HG02981 (cell line): ENCODE measurements at regions not wholly inside any gene's neighbourhood (a gene's known extent, or its start where the extent isn't known, plus 50 kb on each side); places are given as distances from the start of the nearest gene placed in this dataset.
"Not testable (repeated sequence)": the region's sequence is repeated elsewhere in the genome, so short reads cannot be mapped to it uniquely, and the experiment has no call there.

Experiments used
- ATAC-seq: cut with Tn5 transposase; IDR thresholded peaks from one replicate; pipeline ENCODE4 v1.9.1; 2021; ENCODE audit warnings: mild to moderate bottlenecking, moderate library complexity; ENCODE audit not compliant: unreplicated experiment

- no peak for ATAC-seq
Measured at GRCh38 chr6:139895205-139895793, 520.9 kb upstream of the CITED2 start.

- no peak for ATAC-seq
Measured at GRCh38 chr6:139894271-139894670, 519.8 kb upstream of the CITED2 start.

GRCh38 chr6:139891471-139891870, 517.0 kb upstream of the CITED2 start:
- ATAC-seq = no peak

- no peak for ATAC-seq
Measured at GRCh38 chr6:139888681-139889122, 514.3 kb upstream of the CITED2 start.

- no peak for ATAC-seq
Measured at GRCh38 chr6:139887275-139887674, 512.8 kb upstream of the CITED2 start.

GRCh38 chr6:139886396-139886795, 511.9 kb upstream of the CITED2 start:
- ATAC-seq = no peak

GRCh38 chr6:139885909-139886308, 511.5 kb upstream of the CITED2 start:
- ATAC-seq = no peak

- ATAC-seq = no peak
Measured at GRCh38 chr6:139883776-139884175, 509.3 kb upstream of the CITED2 start.

GRCh38 chr6:139882977-139883728, 508.7 kb upstream of the CITED2 start:
- no peak for ATAC-seq

- no peak for ATAC-seq
Measured at GRCh38 chr6:139882234-139882633, 507.8 kb upstream of the CITED2 start.

GRCh38 chr6:139881728-139882211, 507.3 kb upstream of the CITED2 start:
- ATAC-seq = peak; percentile 75

GRCh38 chr6:139881236-139881635, 506.8 kb upstream of the CITED2 start:
- no peak for ATAC-seq

GRCh38 chr6:139879823-139880356, 505.4 kb upstream of the CITED2 start:
- no peak for ATAC-seq

GRCh38 chr6:139879241-139879640, 504.8 kb upstream of the CITED2 start:
- ATAC-seq = not testable (repeated sequence)

- ATAC-seq = no peak
Measured at GRCh38 chr6:139877828-139878405, 503.5 kb upstream of the CITED2 start.

- no peak for ATAC-seq
Measured at GRCh38 chr6:139872665-139873064, 498.2 kb upstream of the CITED2 start.

GRCh38 chr6:139871803-139872510, 497.5 kb upstream of the CITED2 start:
- ATAC-seq = no peak

GRCh38 chr6:139871165-139871710, 496.8 kb upstream of the CITED2 start:
- no peak for ATAC-seq

GRCh38 chr6:139868576-139868975, 494.1 kb upstream of the CITED2 start:
- no peak for ATAC-seq

- no peak for ATAC-seq
Measured at GRCh38 chr6:139863964-139864363, 489.5 kb upstream of the CITED2 start.

- ATAC-seq = no peak
Measured at GRCh38 chr6:139863346-139863745, 488.9 kb upstream of the CITED2 start.
